D721Med (cell line): ENCODE measurements at regions not wholly inside any gene's neighbourhood (a gene's known extent, or its start where the extent isn't known, plus 50 kb on each side); places are given as distances from the start of the nearest gene placed in this dataset.
A peak's percentile ranks its signal among the peaks of the same experiment; 100 is the strongest.

ENCODE experiments used
- DNase-seq: peaks from one replicate; pipeline ENCODE4 v3.0.0; 2011; ENCODE audit warnings: low spot score; ENCODE audit not compliant: insufficient read length
- FAIRE-seq: peaks from 2 replicates; lab custom pipeline; 2011; peaks lifted over from hg19 to GRCh38; lab: Jason Lieb, UNC
- CTCF ChIP-seq: IDR thresholded peaks from 2 replicates; pipeline ENCODE4 v1.5.1; 2012; ENCODE audit warnings: mild to moderate bottlenecking, control low read depth; ENCODE audit not compliant: insufficient read depth; ENCODE audit errors: missing control alignments

DNA sequence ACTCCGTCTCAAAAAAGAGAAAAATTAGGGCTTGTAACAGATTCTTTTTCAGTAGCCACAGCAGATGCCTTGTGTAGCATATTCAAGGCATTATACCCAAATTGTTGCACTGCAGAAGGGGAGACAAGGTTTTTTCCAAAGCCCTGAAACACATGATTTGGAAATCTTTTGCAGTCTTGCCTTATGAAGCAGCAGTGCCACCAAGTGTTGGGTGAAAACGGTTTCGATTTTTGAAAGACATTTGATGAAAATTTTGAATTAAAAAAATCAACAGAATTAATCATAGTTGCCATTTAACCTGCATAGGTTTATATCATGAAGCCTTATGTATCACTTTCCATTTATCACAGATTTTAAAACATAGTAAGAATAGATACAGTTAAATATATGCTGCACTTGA lies 479.5 kb downstream of the TAF11L14 start:
- FAIRE-seq: no peak
- peak; percentile 58 for TF ChIP-seq CTCF
- DNase-seq: no peak

DNA sequence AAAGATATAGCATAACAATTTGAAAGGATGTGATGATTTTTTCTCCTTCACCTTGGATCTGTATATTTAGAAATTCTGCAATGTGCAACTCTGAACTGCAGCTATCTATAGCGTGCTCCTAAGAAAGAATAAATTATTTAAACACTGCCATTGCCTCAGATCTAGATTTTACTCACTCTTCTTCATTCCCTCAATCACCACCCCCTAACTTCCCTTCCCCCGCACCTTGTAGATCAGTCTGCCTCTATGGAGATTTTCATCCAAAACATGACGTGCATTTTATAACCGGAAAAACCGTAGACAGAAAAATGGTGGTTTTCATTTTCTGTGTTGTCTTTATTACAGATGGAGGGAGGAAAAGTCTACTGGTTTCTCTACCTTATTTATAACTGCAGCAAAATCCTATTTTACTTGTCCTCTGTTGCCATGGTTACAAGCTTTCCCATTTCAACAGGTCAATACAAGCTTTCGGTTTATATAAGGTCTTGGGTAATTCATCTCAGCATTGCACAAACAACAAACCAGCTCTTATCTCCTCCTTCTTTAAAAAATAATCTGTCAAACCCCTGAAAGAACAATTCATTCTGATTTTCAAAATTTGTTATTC lies 480.0 kb downstream of the TAF11L14 start:
- FAIRE-seq (no peak), DNase-seq (no peak)

GRCh38 chr5:18117968-18118367 lies 483.7 kb downstream of the TAF11L14 start:
- DNase-seq: no peak
- no peak for FAIRE-seq
- no peak for TF ChIP-seq CTCF

More for the DNA sequence above, 480.0 kb downstream of the TAF11L14 start:
- TF ChIP-seq CTCF: no peak

- no peak for DNase-seq
- no peak for TF ChIP-seq CTCF
- no peak for FAIRE-seq
These were observed 485.0 kb downstream of the TAF11L14 start for GRCh38 chr5:18119156-18119785.

DNA sequence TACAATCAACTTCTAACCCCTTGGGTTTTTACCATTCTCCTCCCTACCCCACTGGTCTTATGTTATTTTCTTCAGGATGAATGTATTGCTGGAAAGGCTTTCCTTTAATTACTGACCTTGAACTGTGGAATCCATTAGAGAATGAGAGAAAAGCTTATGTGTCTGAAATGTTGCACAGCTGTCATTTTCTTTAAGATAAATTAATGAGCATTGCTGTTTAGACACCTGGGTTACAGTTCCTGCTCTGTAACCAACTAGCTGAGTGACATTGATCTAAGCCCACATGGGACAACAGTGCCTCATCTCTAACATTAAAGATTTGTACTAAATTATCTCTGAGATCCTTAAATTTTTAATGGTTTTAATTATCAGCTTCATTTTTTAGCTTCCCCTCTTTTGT lies 507.0 kb downstream of the TAF11L14 start:
- DNase-seq: no peak
- peak; percentile 84 for FAIRE-seq
- no peak for TF ChIP-seq CTCF

DNA sequence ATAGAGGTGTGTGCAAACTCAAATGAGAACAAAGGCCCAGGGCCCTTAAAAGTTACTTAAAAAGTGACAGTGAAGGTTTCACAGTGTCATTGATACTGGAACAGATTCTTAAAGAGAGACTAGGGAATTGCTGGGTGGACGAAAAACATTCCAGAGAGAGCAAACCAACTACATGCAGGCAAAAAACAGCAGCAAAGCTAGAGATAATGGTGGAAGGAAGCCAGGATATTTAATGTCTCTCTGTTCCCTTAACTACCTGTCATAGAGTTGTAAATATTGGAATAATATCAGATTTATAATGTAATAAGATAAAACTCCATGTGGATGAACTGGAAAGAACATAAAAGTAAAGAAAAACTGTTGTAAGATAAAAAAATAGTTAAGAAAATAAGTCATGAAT lies 508.6 kb downstream of the TAF11L14 start:
- TF ChIP-seq CTCF: no peak
- no peak for DNase-seq
- FAIRE-seq: no peak

DNA sequence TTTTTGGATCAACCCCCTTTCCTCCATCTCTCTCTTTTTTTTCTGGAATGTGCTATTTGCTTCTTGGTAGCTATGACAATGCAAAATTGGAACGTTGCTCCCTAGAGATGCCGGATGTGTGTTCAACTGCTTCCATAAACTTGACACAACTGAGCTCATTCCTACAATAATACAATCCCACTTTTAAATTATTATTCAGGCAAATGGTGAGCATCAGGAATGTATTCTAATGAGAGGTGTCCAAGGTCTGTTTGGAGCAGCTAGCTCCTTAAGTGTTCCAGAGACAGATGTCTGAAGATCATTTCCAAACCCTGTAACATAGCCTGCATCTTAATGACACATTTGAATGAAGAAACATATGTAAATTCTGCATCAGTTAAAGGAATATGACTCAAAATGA lies 518.4 kb downstream of the TAF11L14 start:
- no peak for FAIRE-seq
- TF ChIP-seq CTCF: no peak
- DNase-seq: no peak
